T-helper 1 cell (primary cell): ENCODE measurements at regions not wholly inside any gene's neighbourhood (a gene's known extent, or its start where the extent isn't known, plus 50 kb on each side); places are given as distances from the start of the nearest gene placed in this dataset.
"Not testable (repeated sequence)": the region's sequence is repeated elsewhere in the genome, so short reads cannot be mapped to it uniquely, and the experiment has no call there.

Experiments
- DNase-seq, 5 donors: peaks; one replicate each; pipeline ENCODE4 v3.0.0-alpha.2; 2012 to 2020

DNA sequence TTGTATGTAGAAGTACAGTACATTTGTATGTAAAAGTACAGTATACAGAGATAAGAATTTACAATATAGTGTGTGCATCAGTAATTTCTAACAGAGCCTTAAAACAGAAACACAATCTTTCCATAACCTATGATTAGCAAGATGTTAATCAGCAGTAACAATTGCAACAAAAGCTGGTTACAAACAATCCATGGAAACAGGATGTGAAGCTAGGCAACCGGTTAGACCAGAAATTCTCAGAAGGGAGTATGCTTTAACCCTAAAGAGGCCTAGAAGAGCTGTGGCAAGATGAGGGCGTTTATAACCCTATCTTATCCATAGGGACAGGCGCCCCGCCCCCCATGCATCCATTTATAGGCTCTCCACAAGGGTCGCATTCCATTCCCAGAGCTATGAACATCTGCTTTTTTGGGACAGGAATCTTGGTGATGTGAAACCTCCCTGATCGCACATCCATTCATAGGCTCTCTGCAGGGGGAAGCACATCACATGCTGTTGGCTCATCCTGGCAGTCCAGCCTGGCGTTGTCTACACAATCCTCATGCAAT lies 180.3 kb downstream of the PDGFRA start:
- not testable (repeated sequence) for DNase-seq

DNA sequence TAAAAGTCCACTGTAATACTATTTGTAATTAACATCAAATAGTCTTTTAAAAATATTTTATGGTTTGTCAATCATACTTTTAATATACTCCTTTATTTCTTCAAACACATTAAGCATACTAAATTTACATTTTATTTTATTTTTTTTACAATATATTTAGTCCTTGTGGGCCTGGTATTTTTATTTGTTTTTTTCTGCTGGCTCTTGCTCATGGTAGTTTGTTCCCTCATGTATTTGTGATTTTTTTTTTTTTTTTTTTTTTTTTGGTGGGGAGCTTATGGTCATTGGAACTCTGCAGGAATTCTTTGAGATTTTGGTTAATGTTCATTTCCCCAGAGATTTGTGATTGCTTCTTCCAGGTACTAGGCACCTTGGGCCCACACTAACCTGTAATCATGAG lies 185.5 kb downstream of the PDGFRA start:
- no peak for DNase-seq

GRCh38 chr4:54417476-54417875 lies 188.4 kb downstream of the PDGFRA start:
- DNase-seq: no peak

DNA sequence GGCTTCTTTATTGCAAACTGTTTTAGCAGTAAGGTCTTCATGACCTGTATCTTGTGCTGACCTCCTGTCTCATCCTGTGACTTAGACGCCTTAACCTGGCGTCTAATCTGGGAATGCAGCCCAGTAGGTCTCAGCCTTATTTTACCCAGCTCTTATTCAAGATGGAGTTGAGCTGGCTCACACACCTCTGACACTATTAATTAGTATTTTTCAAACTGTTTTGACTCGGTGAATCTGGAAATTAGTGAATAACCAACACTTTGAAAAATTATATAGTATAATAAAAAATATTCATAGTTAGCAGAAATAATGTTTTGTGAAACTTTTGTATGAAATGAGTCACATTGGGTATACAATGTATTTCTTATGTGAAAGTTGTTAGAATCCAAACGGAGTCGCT lies 189.4 kb downstream of the PDGFRA start:
- no peak for DNase-seq

- no peak for DNase-seq
Measured at GRCh38 chr4:54423066-54423465, 194.0 kb downstream of the PDGFRA start.

GRCh38 chr4:54427826-54428225 lies 198.7 kb downstream of the PDGFRA start:
- no peak for DNase-seq

GRCh38 chr4:54428940-54429339 lies 199.8 kb downstream of the PDGFRA start:
- no peak for DNase-seq

- DNase-seq: no peak
Measured at GRCh38 chr4:54433686-54434085, 204.6 kb downstream of the PDGFRA start.

- no peak for DNase-seq
Measured at GRCh38 chr4:54439831-54440243, 210.7 kb downstream of the PDGFRA start.

DNA sequence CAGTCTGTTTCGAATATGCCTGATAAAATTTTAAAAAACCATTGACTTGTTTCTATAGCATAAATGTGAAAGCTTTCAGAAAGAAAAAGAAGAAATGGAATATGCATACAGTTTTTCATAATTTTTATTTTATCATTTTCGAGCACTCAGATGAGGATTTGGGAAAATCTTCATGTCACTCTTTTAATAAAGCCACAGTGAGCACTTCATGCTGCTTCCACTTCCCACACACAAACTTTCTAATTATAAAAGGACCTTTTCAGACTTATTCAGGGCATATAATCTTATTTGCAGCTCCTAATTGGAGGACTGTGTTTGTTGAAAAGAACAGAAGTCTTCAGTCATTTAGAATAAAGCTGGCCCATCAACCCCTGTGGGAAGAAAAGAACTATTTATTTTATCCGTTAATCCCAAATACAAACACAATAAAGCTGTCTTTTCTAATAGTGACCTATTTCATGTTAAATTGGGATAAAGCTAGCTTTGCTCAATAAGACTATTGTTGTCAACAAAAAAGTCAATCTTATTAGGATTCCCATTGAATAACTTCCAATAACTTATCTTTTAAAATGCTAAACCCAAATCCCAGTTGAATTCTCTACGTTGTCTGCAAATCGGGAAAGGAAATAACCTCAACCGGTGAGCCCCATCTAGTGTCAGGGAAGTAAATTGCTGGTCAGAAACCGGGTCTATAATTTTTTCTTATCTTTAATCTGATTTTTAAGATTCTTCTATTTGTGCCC lies 211.5 kb downstream of the PDGFRA start:
- DNase-seq: no peak

DNA sequence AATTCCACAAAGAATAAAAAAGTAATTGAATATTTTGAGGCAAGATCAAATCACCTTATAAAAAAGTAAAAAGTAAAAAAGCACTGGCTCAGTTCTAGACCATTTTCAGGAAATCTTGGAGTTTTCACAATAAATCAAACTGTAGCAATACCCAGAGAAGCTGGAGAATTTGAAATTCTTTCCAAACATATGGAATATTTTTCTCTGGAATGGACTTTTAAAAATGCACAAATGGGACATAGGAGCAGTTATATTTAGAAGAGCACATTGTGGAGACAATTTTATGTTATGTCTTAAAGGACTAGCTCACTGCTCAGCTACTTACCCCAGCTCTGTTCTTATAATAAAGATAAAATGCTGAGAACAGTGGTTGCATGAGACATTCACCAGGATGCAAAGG lies 211.9 kb upstream of the KIT start:
- no peak for DNase-seq

GRCh38 chr4:54446581-54446980 lies 211.2 kb upstream of the KIT start:
- no peak for DNase-seq

GRCh38 chr4:54447304-54447703 lies 210.5 kb upstream of the KIT start:
- no peak for DNase-seq

GRCh38 chr4:54449999-54450398 lies 207.8 kb upstream of the KIT start:
- DNase-seq: no peak

DNA sequence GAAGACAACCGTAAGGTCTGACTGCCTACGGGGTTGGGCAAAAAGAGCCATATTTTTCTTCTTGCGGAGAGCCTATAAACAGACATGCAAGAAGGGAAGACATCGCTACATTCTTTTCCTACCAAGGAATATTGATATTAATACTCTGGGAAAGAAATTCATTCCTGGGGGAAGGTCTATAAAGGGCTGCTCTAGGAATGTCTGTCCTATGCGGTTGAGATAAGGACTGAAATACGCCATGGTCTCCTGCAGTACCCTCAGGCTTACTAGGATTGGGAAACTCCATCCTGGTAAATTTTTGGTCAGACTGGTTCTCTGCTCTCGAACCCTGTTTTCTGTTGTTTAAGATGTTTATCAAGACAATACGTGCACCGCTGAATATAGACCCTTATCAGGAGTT lies 190.8 kb upstream of the KIT start:
- not testable (repeated sequence) for DNase-seq

- DNase-seq: no peak
Measured at GRCh38 chr4:54473077-54473545, 184.6 kb upstream of the KIT start.

DNA sequence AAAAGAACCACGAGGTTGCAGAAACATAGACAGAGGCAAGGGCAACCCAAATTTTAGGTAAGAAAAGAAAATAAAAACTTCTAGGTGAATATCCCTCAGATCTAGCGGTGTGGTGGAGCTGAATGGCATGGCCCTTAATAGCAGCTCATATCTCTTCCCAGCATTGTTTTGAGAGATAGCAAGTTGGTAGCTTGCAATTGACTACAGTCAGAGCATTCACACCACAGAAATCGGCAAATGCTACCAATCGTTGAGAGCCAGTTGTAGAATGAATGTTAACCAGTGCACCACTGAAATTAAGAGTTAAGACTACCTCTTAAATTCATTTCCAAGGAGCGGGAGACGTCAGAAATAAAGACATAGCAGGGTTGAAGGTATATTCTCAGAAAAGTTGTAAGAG lies 184.0 kb upstream of the KIT start:
- DNase-seq: no peak

DNA sequence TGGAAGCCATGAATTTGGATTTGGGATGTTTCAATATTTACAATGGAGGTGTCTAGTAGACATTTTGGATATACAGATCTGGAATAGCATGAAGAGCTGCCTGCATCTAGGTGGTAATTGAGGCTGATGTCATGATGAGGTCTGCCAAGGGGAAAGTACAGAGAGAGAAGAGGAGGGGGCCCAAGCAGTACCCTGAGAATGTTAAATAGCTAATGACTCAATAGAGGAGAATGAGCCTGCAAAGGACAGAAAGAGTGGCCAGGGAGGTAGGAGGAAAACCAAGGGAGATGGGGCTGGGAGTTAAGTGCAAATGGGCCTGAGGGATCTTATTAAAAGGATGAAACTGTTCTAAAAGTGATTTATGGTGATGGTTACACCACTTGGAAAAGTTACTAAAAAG lies 182.2 kb upstream of the KIT start:
- DNase-seq: no peak

DNA sequence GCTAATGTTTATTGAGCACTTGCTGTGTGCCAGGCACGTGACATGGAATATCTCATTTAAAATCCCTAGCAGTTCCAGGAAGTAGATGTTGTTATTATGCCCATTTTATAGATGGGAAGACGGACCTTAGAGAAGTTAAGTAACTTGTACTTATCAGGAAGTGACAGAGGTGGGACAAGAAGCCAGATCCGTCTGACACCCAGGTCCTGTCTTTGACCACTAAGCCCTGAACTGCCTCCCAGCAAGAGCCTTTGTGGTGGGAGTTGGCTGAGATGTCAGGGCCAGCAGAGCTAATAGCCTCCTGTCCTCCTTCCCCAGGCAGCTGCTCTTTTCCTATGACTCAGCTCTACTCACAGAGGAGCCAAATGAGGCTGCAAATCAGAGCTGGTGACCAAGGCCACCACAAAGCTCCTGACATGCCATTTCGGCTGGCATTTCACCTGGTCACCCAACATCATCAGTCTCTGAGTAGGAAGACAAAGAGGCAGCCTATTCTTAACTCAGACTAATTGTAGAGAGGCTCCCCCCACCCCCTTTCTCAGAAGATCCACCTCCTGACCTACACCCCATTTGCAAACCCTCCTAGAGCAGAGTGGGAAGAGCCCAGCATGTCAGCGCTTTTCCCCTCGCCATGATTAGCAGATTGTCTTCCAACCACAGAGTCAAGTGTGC lies 175.1 kb upstream of the KIT start:
- no peak for DNase-seq

GRCh38 chr4:54484383-54484782 lies 173.4 kb upstream of the KIT start:
- DNase-seq: no peak

DNA sequence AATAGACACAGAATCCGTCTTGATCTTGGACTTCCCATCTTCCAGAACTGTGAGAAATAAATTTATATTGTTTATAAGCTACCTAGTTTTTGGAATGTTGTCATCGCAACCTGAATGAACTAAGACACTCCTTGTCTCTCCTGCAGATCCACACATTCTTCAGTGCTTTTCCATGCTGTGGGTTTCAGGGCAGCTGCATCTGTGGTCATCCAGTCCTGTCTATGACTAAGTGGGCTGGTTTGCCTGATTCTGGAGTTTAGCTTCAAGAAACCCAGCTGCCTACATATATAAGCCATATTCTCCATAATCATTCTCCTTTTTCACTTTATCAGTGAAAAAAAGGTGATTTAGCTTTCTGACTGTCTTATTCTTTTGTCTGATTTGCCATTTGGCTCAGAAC lies 170.3 kb upstream of the KIT start:
- no peak for DNase-seq

- no peak for DNase-seq
Measured at GRCh38 chr4:54493862-54494261, 163.9 kb upstream of the KIT start.

DNA sequence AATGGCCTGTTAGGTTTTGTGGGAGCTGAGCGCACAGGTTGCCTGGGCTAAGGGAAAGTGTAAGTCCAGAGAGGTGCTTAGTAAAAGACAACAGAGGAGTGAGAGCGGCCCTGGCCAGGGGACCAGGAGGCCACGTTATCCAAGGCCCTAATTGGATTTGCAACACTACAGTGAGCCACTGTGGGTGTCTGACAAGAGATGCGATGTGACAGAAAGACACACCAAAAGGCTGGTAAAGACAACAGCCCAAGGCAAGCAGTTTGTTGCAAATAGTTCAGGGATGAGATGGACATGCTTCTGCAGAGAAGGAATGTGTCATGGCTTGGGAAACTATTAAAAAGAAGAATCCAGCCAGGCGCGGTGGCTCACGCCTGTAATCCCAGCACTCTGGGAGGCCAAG lies 162.7 kb upstream of the KIT start:
- DNase-seq: no peak

DNA sequence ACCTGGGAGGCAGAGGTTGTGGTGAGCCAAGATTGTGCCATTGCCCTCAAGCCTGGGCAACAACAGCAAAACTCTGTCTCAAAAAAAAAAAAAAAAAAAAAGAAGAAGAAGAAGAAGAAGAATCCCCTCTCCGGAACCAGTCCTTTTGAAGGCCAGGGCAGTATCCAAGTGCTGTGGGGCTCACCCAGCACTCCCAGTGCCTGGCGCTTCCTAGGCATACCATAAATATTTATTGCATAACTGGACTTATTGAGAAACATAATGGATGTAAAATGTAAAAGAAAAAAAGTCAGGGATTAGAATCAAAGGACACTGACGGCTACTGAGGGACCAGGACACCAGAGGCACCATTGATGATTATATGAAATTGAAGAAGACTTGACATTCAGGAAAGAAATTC lies 162.1 kb upstream of the KIT start:
- DNase-seq: no peak
